NCI-H2029 (cell line): ENCODE measurements at regions not wholly inside any gene's neighbourhood (a gene's known extent, or its start where the extent isn't known, plus 50 kb on each side); places are given as distances from the start of the nearest gene placed in this dataset.

Experiments
- DNase-seq: peaks from one replicate; lab custom pipeline; 2025; lab: John Stamatoyannopoulos, UW

DNA sequence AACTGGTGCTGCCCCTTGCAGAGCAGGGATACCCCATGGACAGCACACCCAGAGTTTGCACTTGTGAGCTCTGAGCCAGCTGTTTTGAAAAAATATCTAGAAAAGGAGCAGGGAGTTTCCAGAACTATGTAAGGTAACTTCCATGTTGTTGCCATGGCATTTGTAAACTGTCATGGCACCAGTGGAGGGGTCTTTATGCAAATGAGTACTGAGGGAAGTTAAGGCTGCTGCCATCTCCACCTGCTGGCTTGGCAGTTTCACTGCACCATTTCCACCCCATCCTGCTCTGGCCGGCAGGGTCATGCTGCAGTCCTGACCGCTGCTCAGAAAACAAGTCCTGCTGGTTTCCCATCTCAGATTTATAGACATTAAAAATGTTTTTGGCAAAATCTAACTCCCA lies 52.3 kb upstream of the SNTG2 start:
- DNase-seq: no peak

- DNase-seq: no peak
These were observed 53.6 kb upstream of the SNTG2 start for GRCh38 chr2:897091-897490.

GRCh38 chr2:893311-893710 lies 57.3 kb upstream of the SNTG2 start:
- DNase-seq: no peak

DNA sequence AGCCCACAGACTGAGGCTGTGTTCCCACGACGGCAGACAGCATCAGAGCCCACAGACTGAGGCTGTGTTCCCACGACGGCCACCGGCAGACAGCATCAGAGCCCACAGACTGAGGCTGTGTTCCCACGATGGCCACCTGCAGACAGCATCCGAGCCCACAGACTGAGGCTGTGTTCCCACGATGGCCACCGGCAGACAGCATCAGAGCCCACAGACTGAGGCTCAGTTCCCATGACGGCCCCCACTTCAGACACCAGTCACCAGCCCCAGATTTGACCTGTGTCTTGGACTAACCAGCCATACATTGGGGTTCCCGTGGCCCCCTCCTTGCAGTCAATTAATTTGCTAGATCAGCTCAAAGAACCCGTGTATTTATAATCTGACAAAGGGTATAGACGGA lies 57.8 kb upstream of the SNTG2 start:
- DNase-seq: no peak

- no peak for DNase-seq
These were observed 58.2 kb upstream of the SNTG2 start for GRCh38 chr2:892401-892800.

GRCh38 chr2:891734-892133 lies 58.9 kb upstream of the SNTG2 start:
- no peak for DNase-seq

GRCh38 chr2:890791-891190 lies 59.9 kb upstream of the SNTG2 start:
- DNase-seq: no peak

GRCh38 chr2:890214-890613 lies 60.4 kb upstream of the SNTG2 start:
- no peak for DNase-seq

DNA sequence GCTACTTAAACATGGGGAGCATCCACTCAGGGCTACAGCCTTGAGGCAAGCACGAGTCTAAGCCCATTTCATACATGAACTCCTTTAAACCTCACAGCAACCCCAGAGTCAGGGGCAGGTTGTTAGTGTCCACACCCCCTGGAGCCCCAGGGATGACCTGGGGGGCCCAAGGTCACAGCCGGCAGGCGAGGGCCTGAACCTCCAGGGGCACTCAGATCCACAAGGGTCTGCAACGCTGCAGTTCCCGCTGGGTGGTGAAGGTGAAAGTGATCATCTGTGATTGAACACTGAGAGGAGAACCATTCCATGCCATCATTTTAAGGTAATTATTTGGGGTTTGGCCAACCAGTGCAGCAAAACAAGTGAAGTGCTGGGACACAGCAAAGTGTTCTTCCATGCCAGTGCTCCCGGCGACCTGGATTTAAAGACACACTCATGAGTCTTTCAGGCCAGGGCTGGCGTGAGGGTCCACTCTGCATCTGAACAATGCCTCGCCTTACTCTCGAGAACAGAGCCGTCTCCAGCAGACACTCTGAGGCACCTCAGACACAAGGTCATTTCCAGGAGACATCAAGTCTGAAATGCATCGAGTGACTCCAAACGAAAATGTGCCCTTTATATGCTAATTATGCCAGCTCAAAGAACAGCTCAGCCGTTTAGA lies 61.6 kb upstream of the SNTG2 start:
- DNase-seq: no peak

DNA sequence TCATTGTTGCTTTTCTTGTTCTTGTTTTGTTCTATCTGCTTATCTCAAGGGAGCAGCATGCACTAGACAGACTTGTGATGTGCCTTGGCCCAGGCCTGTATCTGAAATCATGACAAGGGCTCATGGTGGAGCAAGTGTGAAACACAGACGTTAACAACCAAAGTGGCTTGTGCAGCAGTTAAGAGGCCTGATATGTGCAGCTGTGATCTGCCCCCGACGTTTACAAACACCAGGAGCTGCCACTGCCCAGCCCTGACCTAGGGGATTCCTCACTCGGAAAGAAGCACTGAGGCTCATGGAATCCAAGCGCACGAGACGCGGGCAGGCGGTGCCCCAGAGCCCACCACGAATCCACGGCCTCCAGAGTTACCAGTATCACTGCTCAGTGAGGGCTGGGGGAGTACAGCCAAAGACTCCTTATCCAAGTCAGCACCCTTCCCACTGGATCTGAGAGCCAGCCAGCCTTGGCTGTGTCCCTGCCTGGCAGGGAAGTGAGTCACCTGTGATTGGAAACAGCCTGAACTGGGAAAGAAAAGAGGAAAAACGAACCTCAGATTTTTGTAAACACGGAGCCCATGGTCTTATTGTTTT lies 62.3 kb upstream of the SNTG2 start:
- DNase-seq: no peak

DNA sequence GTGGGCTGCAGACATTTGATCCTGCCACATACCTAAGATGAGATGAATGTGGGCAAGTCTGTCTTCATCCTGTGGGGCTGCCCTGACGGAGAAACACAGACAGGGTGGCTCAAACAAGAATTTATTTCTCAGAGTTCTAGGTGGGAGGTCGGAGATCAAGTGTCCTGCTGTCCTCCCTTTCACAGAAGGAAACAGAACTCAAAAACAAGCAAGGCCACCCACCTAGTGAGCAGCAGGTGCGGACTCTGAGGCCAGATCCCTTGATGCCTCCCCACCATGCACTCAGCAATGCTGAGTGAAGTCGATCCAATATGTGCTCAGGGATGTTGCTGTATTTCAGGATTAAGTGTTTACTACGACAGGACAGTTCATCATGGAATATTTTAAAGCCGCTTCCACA lies 63.0 kb upstream of the SNTG2 start:
- no peak for DNase-seq

DNA sequence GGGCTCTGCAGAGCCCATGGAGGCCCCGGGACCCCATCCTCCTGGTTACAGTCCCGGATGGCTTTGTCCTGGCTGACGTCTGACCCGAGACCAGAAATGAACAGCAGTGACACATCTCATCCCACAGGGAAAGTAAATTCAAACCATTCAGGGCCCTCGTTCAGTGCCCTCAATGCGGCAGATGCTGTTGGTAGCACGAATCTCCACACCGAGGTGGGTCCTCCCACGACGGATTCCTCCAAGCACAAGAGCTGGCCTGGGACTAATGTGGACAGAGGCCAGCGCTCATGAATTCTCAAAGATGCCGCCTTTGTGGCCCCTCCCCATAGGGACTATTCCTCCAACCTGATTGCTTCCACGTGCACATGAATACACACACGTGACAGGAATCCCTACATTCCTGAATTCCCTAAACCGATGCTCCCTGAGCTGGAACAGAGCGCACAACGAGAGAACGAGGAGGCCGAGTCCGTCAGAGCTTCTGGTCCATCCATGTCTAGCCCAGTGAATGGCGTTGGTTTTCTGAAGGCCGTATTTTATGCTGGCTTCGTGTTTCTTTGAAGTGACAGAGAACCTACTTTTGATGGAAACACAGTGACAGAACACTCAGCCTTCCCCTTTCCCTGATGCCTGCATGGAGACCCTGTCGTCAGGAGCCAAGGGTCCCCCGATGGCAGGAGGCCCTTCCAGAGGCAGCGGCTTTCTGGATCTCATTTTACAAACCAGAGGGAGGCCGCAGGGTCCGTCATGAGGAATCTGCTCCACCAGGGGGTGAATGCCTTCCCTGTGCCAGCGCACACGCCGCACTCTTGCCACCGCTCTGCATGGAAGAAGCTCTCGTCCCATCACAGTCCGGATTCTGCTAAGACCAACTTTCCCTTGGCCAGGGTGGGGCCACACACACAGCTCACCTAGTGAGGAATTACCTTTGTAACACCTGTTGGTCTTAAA lies 64.3 kb upstream of the SNTG2 start:
- no peak for DNase-seq

GRCh38 chr2:885230-886071 lies 65.2 kb upstream of the SNTG2 start:
- no peak for DNase-seq

DNA sequence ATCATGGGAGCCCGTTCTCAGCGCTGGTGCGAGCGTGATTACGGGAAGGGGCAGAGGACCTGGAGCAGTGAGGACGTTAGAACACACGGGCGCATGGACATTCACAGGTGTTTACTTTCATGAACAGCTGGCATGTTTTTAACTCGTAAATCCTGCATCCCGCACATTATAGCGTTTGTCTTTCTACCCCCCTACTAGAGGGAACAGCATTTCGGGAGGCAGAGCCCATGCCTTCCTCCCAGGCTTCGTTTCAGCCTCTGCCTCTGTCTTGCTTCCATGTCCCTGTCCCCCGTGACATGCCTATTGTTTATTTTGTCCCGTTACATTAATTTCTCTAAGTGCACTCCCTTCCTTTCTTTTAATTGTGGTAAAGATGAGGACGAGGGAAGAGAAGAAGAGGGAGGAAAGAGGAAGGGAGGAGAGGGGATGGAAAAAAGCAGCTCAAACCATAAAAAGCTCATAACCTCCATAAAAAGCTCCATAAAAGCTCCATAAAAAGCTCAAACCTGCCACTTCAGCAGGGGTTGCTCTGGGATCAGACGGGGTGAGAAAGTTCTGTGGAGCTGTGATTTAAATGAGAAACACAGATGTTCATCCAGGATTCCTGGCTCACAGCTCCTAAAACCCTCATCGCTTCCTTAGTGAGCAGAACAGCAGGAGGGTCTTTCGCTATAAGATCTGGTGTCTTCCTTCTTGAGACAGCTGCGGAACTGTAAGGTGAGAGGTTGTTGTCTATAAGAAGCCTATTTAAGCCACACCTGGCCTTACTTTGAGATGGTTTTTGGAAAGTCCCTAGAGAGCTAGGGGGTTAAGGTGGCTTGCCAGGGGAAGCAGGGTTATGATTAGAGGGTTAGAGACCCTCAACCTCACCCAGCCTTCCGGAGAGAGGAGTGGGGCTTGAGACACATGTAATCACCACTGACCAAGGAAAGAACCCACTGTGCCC lies 66.6 kb upstream of the SNTG2 start:
- DNase-seq: no peak

- DNase-seq: no peak
These were observed 67.3 kb upstream of the SNTG2 start for GRCh38 chr2:883260-883802.

DNA sequence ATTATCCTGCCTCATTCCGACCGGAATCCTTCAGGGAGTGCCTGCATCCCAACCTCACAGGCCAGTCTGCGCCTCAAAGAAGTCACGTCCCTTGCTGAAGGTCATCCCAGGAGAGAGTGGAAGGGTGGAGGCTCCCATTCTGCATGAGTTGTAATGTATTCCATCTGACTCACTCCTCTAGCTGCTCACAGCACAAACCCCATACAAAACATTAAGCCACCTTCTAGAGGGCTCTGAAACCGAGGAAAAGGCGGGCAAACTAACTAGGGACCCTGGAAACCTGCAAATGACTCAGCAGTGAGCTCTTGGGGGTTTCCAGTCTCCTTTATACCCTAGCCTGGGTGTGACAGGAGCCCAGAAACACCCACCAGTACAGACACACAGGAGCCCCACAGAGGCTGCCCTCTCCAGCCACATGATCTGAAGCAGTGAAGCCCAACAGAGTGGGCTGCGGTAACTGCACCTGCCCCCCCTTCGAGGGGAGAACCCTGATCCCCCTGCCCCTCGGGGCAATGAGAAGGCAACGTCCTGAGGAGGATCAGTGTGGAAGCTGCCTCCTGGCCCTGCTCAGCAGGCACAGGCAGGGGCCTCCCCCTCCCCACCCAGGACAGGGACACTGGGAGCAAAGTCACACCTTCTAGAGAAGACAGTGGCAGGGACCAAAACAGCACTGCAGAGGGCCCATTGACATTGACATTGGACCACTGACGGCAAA lies 69.3 kb upstream of the SNTG2 start:
- DNase-seq: no peak

GRCh38 chr2:880201-880970 lies 70.3 kb upstream of the SNTG2 start:
- DNase-seq: no peak

GRCh38 chr2:879540-879939 lies 71.1 kb upstream of the SNTG2 start:
- DNase-seq: no peak

DNA sequence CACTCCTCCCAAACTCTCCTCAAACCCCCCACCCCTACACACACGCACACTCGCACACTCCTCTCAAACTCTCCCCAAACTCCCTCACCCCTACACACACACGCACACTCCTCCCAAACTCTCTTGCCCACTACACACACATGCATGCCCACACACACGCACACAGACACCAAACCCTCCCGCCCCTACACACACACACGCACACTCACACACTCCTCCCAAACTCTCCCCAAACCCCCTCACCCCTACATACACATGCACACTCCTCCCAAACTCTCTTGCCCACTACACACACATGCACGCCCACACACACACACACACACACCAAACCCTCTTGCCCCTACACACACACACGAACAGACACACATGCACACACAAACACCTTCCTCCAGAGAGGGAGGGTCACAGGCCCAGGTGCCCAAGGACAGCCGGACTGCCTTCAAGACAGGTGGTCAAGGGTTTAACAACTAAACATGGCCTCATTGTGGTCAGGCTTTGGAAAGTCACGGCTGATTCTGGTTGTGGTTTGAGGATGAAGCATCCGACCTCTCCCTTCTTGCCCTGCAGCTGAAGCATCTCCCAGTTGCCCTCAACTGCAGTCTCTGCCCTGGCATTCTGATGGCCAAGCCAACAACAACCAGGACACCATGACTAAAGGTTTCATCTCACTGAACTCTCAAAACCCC lies 72.3 kb upstream of the SNTG2 start:
- DNase-seq: no peak
